ENCODE measurements at regions not wholly inside any gene's neighbourhood (a gene's known extent, or its start where the extent isn't known, plus 50 kb on each side); places are given as distances from the start of the nearest gene placed in this dataset.

DNA sequence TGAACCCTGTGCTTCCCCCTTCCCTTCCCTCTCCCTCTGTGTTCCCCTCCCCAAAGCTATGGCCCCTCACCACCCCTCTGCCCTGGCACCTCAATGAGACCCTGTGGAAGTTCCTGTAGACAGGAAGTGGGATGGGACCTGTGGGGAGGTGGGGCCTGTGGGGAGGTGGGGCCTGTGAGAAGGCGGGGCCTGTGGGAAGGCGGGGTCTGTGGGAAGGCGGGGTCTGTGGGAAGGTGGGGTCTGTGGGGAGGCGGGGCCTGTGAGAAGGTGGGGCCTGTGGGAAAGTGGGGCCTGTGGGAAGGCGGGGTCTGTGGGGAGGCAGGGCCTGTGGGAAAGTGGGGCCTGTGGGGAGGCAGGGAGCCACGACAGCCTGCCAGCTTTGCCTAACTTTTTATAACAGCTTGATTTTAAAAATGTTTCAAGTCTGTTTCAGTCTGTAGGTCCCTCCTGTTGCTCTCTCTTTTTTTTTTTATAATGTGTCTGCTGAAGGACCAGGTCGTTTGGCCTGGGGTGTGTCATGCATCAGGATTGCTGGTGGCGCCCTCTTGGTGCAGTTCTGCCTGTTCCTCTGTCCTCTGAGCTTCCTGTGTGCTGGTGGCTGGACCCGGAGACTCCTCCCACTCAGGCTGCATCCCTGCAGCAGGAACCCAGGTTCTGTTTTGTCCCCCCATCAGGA, 70.5 kb upstream of the SLCO4A1 start:
- no CpG with 5 or more reads among the region's 9 CpGs for whole genome bisulfite sequencing (ENCODE audit: insufficient coverage, insufficient read length)
- Histone ChIP-seq H3K4me1 (ENCODE audit: control insufficient read depth, insufficient read depth, low read length) (peaks cover 1% of the 10 kb centered on the region; the same call in 1 of the 2 replicates), H3K27ac (ENCODE audit: low read length) (no peak overlapping the region), H3K27me3 (ENCODE audit: control insufficient read depth, insufficient read depth, low read length) (no peaks in the 10 kb centered on the region), H3K9me3 (ENCODE audit: control insufficient read depth, insufficient read depth, low read length) (no peaks in the 10 kb centered on the region), H3K4me3 (ENCODE audit: low read length) (no peak overlapping the region), H3K36me3 (ENCODE audit: control insufficient read depth, insufficient read depth, low read length) (no peaks in the 10 kb centered on the region)
- no peak for DNase-seq (ENCODE audit: low read depth, low spot score)

DNA sequence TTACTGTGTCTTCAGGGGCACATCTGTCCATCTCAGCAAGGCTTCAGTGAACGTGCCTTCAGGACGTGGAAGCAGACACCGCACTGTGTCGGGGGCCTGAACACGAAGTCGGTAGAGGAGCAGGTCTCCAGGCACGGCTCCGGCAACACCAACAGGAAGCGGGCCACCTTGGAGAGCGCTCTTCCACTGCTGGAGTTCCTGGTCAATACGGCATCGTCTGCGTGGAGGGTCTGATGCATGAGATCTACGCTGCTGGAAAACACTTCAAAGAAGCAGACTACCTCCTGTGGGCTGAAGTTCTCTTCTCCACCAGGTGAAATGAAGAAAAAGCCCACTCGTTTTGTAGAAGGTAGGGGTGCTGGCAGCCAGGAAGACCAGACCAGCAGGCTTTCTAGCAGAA, 69.3 kb upstream of the SLCO4A1 start:
- peaks cover 5% of the 10 kb centered on the region; the same call in 1 of the 2 replicates for H3K4me1 ChIP-seq (ENCODE audit: control insufficient read depth, insufficient read depth, low read length)
- no peak overlapping the region for H3K27ac ChIP-seq (ENCODE audit: low read length)
- DNase-seq (ENCODE audit: low read depth, low spot score) = no peak
- H3K4me3 ChIP-seq (ENCODE audit: low read length) = no peak overlapping the region
- no peaks in the 10 kb centered on the region for H3K36me3 ChIP-seq (ENCODE audit: control insufficient read depth, insufficient read depth, low read length)
- H3K9me3 ChIP-seq (ENCODE audit: control insufficient read depth, insufficient read depth, low read length) = no peaks in the 10 kb centered on the region
- no CpG with 5 or more reads among the region's 15 CpGs for whole genome bisulfite sequencing (ENCODE audit: insufficient coverage, insufficient read length)
- no peaks in the 10 kb centered on the region for H3K27me3 ChIP-seq (ENCODE audit: control insufficient read depth, insufficient read depth, low read length)

DNA sequence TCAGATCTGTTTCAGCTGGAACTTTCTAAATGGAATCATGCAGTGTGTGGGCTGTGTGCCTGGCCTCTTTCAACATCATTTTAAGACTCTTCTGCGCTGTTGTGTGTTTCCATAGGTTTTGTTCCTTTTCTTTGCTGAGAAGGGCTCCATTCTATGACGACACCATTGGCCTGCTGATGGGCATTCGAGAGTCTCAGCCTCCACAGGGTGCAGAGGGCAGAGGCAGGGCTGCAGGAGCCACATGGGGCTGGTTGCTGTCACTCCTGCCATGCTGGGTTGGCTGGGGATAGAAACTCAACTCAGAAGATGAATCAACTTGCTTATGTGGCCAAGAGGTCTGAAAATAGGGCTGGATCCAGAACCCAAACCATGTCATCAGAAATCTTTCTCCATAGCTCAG, 68.5 kb upstream of the SLCO4A1 start:
- no peak for DNase-seq (ENCODE audit: low read depth, low spot score)
- Histone ChIP-seq H3K4me3 (ENCODE audit: low read length) (no peak overlapping the region), H3K27ac (ENCODE audit: low read length) (no peak overlapping the region), H3K9me3 (ENCODE audit: control insufficient read depth, insufficient read depth, low read length) (no peaks in the 10 kb centered on the region), H3K4me1 (ENCODE audit: control insufficient read depth, insufficient read depth, low read length) (peaks cover 5% of the 10 kb centered on the region; the same call in 1 of the 2 replicates), H3K27me3 (ENCODE audit: control insufficient read depth, insufficient read depth, low read length) (no peaks in the 10 kb centered on the region), H3K36me3 (ENCODE audit: control insufficient read depth, insufficient read depth, low read length) (no peaks in the 10 kb centered on the region)
- no CpG with 5 or more reads among the region's 3 CpGs for WGBS (ENCODE audit: insufficient coverage, insufficient read length)

DNA sequence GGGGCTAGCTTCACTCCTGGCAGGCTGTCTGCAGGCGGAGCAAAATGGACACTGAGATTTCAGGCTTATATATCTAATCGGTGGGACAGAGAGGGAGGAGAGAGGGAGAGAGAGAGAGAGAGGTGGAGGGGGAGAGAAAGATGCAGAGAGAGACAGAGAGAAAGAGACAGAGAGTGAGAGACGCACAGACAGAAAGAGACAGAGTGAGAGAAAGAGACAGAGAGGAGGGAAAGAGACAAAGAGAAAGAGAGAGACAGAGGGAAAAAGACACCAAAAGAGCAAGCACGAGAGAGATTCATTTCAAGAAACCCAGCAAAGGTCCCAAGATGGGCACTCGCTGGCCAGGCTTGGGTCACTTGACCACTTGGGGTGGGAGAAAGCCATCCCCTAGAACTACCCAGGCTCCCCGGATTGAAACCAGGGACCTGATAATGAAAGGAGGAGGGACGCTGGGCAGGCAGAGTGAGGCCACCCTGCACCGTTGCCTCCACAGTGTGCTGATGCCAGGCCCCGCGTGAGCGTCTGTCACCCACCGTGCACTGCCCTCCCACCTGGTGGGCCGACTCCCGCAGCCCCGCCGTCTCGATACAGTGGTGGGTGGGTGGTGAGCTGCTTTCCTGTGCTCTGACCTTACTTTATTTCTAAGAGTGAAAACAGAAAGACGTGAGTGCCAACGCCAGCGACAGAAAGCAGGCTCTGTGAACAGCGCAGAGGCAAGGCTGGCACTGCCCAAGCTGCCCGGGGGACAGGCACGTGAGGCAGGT, 67.9 kb upstream of the SLCO4A1 start:
- no peak for DNase-seq (ENCODE audit: low read depth, low spot score)
- Histone ChIP-seq H3K36me3 (ENCODE audit: control insufficient read depth, insufficient read depth, low read length) (no peaks in the 10 kb centered on the region), H3K27me3 (ENCODE audit: control insufficient read depth, insufficient read depth, low read length) (no peaks in the 10 kb centered on the region), H3K4me1 (ENCODE audit: control insufficient read depth, insufficient read depth, low read length) (peaks cover 5% of the 10 kb centered on the region; the same call in 1 of the 2 replicates), H3K9me3 (ENCODE audit: control insufficient read depth, insufficient read depth, low read length) (no peaks in the 10 kb centered on the region), H3K27ac (ENCODE audit: low read length) (no peak overlapping the region), H3K4me3 (ENCODE audit: low read length) (no peak overlapping the region)
- WGBS (ENCODE audit: insufficient coverage, insufficient read length) = no CpG with 5 or more reads among the region's 23 CpGs

DNA sequence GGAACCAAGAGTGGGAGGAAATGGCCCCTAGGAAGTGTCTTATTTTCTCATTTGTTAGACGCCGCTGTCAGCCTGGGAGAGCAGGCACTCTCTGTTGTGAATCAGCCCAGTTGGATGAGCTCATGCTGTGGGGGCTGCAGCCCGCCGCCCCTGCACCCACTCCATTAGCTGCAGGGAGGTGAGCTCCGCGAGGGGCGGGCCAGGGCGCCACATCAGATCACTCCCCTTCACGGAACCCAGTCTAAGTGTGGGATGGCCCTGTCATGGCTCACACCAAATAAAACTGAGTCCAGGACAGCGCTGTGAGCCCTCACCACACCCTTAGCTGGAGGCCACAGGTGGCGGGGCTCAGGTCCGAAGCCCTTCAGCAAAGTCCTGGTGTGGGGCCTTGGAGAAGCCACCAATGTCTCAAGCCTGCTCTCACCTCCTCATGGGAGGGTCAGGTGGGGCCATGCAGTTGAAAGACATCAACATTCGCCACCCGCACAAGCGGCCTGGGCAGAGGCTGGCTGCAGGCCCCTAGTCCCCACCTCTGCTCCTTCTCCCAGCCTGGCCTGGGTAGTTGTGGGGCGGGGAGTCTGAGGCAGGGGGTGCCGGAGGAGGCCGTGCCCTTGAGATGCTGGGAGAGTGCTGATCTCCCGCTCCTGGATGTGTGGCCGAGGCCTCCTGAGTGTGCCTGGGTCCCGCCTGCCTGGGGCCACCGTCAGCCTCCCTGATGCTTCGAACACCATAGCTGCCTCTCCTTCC, 66.2 kb upstream of the SLCO4A1 start:
- Histone ChIP-seq H3K4me3 (ENCODE audit: low read length) (no peak overlapping the region), H3K27me3 (ENCODE audit: control insufficient read depth, insufficient read depth, low read length) (no peaks in the 10 kb centered on the region), H3K36me3 (ENCODE audit: control insufficient read depth, insufficient read depth, low read length) (no peaks in the 10 kb centered on the region), H3K27ac (ENCODE audit: low read length) (no peak overlapping the region), H3K9me3 (ENCODE audit: control insufficient read depth, insufficient read depth, low read length) (no peaks in the 10 kb centered on the region), H3K4me1 (ENCODE audit: control insufficient read depth, insufficient read depth, low read length) (peaks cover 5% of the 10 kb centered on the region; the same call in 1 of the 2 replicates)
- no peak for DNase-seq (ENCODE audit: low read depth, low spot score)
- no CpG with 5 or more reads among the region's 23 CpGs for WGBS (ENCODE audit: insufficient coverage, insufficient read length)

DNA sequence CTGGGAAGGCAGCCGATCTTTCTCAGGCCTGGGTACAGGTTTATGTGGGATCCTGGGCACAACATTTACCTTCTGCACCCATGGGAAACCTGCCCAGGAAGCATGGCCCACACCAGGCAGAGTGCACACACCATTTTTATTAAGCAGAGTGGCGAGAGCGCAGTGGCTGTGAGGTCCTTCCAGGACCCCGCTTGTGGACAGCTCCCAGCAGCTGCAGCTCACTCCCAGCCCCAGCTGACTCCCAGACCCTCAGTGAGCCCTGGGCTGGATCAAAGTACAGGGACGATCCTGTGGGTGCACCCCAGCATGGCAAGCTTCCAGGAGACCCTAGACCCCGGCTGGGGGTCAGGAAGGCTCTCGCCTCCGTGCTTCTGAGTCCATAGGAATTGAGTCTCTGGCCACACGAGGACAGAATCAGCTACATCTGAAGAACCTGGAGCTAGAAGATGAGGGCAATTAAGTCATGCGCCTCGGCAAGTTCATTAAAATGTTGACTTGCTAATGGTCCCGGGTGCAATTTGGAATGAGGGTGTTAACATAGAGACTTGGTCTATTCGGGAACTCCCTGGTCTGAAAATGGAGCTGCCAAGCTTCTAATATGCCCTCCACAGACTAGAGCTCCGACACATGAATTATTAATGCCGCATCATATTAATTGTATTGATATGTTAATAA, 65.4 kb upstream of the SLCO4A1 start:
- H3K4me3 ChIP-seq (ENCODE audit: low read length) = no peak overlapping the region
- H3K4me1 ChIP-seq (ENCODE audit: control insufficient read depth, insufficient read depth, low read length) = peaks cover 7% of the 10 kb centered on the region; the same call in 1 of the 2 replicates
- H3K36me3 ChIP-seq (ENCODE audit: control insufficient read depth, insufficient read depth, low read length) = no peaks in the 10 kb centered on the region
- DNase-seq (ENCODE audit: low read depth, low spot score) = no peak
- no peak overlapping the region for H3K27ac ChIP-seq (ENCODE audit: low read length)
- no CpG with 5 or more reads among the region's 15 CpGs for WGBS (ENCODE audit: insufficient coverage, insufficient read length)
- H3K27me3 ChIP-seq (ENCODE audit: control insufficient read depth, insufficient read depth, low read length) = no peaks in the 10 kb centered on the region
- H3K9me3 ChIP-seq (ENCODE audit: control insufficient read depth, insufficient read depth, low read length) = no peaks in the 10 kb centered on the region

DNA sequence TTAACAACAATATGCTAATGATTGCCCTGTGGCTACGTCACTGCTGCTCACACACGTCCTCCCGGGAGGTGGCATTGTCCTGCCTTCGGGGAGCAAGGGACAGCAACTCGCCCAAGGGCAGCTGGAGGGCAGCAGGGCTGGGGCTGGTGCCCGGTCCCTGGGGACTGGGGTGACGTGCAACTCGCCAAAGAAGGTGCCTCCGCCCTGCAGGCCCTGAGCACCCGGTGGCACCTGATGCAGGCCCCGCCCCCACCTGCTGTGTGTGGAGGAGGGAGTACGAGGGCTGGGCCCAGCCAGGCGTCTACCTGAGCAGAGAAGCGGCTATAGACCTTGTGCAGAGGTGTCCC, 64.8 kb upstream of the SLCO4A1 start:
- no CpG with 5 or more reads among the region's 14 CpGs for WGBS (ENCODE audit: insufficient coverage, insufficient read length)
- no peaks in the 10 kb centered on the region for H3K27me3 ChIP-seq (ENCODE audit: control insufficient read depth, insufficient read depth, low read length)

DNA sequence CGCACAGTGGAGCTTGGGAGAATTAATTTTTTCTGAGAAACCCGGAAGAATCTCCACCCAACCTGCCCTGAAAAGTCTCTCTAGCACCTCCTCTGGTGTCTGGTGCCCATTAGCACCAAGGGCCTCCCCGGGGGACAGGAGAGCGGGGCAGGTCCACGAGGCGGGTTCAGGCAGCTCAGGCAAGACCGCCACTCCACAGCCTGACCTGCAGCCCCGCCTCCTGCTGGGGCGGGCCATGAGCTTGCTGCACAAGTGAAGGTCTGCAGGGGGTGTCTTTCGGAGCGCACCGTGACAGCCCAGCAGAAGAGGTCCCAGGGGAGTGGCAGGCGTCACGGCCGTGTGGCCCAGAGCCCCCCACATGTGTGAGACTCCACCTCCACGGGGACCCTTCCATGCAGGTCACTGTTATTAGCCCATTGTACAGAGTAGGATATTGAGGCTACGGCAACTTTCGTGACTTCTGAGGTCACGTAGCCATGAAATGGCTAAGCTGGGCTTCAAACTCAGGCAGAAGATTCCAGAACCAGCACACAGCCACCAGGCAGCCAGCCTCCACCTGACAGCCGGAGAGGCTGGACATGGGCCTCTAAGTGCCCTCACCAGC, 63.9 kb upstream of the SLCO4A1 start:
- Histone ChIP-seq H3K27me3 (ENCODE audit: control insufficient read depth, insufficient read depth, low read length) (no peaks in the 10 kb centered on the region), H3K27ac (ENCODE audit: low read length) (no peak overlapping the region), H3K4me1 (ENCODE audit: control insufficient read depth, insufficient read depth, low read length) (peaks cover 7% of the 10 kb centered on the region; the same call in 1 of the 2 replicates), H3K4me3 (ENCODE audit: low read length) (no peak overlapping the region), H3K36me3 (ENCODE audit: control insufficient read depth, insufficient read depth, low read length) (no peaks in the 10 kb centered on the region), H3K9me3 (ENCODE audit: control insufficient read depth, insufficient read depth, low read length) (no peaks in the 10 kb centered on the region)
- DNase-seq (ENCODE audit: low read depth, low spot score) = no peak
- WGBS (ENCODE audit: insufficient coverage, insufficient read length) = no CpG with 5 or more reads among the region's 20 CpGs

More for the DNA sequence above, 64.8 kb upstream of the SLCO4A1 start:
- Histone ChIP-seq H3K36me3 (ENCODE audit: control insufficient read depth, insufficient read depth, low read length) (no peaks in the 10 kb centered on the region), H3K9me3 (ENCODE audit: control insufficient read depth, insufficient read depth, low read length) (no peaks in the 10 kb centered on the region), H3K4me1 (ENCODE audit: control insufficient read depth, insufficient read depth, low read length) (peaks cover 7% of the 10 kb centered on the region; the same call in 1 of the 2 replicates), H3K4me3 (ENCODE audit: low read length) (no peak overlapping the region), H3K27ac (ENCODE audit: low read length) (no peak overlapping the region)
- no peak for DNase-seq (ENCODE audit: low read depth, low spot score)

DNA sequence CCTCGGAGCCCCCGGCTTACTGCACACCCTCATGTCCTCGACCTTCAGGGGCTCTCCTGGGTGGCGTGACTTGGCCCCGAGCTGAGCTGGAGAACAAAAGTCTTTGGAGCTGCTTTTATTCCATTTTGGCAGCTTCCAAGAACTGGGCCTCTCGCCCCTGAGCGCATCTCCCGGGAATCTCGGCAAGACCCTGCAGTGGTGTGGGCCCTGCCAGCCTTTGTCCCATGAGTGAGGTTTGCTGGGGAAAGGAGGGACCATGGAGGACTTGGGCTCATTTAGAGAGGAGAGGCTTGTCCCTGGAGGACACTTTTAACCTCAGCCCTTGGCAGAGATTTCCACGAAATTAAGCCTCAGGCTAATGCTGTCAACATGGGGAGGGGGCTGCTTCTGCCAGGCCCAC, 62.3 kb upstream of the SLCO4A1 start:
- H3K9me3 ChIP-seq (ENCODE audit: control insufficient read depth, insufficient read depth, low read length) = no peaks in the 10 kb centered on the region
- H3K36me3 ChIP-seq (ENCODE audit: control insufficient read depth, insufficient read depth, low read length) = no peaks in the 10 kb centered on the region
- H3K4me3 ChIP-seq (ENCODE audit: low read length) = no peak overlapping the region
- H3K27me3 ChIP-seq (ENCODE audit: control insufficient read depth, insufficient read depth, low read length) = no peaks in the 10 kb centered on the region
- no peak for DNase-seq (ENCODE audit: low read depth, low spot score)
- no peak overlapping the region for H3K27ac ChIP-seq (ENCODE audit: low read length)
- peaks cover 9% of the 10 kb centered on the region; the same call in 1 of the 2 replicates for H3K4me1 ChIP-seq (ENCODE audit: control insufficient read depth, insufficient read depth, low read length)
- WGBS (ENCODE audit: insufficient coverage, insufficient read length) = no CpG with 5 or more reads among the region's 10 CpGs

DNA sequence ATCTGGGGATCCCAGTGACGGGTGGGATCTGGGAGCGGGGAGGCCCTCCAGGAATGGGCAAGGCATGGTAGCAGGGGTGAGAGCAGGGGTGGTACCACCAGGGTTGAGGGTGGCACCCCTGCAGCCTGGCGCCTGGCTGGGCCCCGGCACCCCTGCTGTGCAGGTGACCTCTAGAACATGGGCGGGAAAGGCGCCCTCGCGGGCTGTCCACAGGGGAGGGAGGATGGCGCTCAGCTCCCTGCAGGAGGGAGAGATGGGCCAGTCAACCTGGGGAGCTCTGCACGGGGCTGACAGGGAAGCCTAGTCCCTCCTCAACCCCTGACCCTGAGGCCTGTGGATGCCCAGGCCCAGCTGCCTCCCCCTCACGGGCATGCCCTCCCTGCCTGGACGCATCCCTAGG, 61.6 kb upstream of the SLCO4A1 start:
- Histone ChIP-seq H3K36me3 (ENCODE audit: control insufficient read depth, insufficient read depth, low read length) (no peaks in the 10 kb centered on the region), H3K4me1 (ENCODE audit: control insufficient read depth, insufficient read depth, low read length) (peaks cover 9% of the 10 kb centered on the region; the same call in 1 of the 2 replicates), H3K27ac (ENCODE audit: low read length) (no peak overlapping the region), H3K9me3 (ENCODE audit: control insufficient read depth, insufficient read depth, low read length) (no peaks in the 10 kb centered on the region), H3K4me3 (ENCODE audit: low read length) (no peak overlapping the region), H3K27me3 (ENCODE audit: control insufficient read depth, insufficient read depth, low read length) (no peaks in the 10 kb centered on the region)
- DNase-seq (ENCODE audit: low read depth, low spot score) = no peak
- WGBS (ENCODE audit: insufficient coverage, insufficient read length) = no CpG with 5 or more reads among the region's 12 CpGs

All from iPS DF 6.9 (cell line).